ENCODE measurements at regions not wholly inside any gene's neighbourhood (a gene's known extent, or its start where the extent isn't known, plus 50 kb on each side); places are given as distances from the start of the nearest gene placed in this dataset.

GRCh38 chr11:116610190-116610589, 162.6 kb downstream of the BUD13 start:
- no peak for TF ChIP-seq CTCF (IDR thresholded peaks at IDR 0.05; ENCODE audit: borderline replicate concordance, insufficient read depth, low read depth, low read length)
- H3K4me3 ChIP-seq (ENCODE audit: low read depth, low read length) = no peak overlapping the region

DNA sequence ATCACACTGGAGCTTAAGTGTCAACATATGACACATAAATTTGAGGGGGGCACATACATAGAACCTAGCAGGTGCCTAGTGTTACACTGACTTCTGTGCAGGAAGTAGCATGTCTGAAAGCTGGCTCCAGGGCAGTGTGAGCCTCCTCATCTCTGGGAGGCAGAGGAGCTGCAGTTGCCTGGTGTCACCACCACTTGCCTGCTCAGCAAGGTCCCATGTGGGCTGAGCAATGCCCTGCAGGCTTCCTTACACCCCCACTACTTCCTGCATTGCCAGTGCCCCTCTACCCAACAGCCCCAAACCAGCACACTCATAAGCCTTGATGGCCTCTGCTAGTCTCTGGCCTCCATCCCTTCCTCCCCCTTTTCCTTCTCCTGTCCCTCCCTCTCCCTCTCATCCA, 165.8 kb downstream of the BUD13 start:
- no peak for TF ChIP-seq CTCF (IDR thresholded peaks at IDR 0.05; ENCODE audit: borderline replicate concordance, insufficient read depth, low read depth, low read length)

DNA sequence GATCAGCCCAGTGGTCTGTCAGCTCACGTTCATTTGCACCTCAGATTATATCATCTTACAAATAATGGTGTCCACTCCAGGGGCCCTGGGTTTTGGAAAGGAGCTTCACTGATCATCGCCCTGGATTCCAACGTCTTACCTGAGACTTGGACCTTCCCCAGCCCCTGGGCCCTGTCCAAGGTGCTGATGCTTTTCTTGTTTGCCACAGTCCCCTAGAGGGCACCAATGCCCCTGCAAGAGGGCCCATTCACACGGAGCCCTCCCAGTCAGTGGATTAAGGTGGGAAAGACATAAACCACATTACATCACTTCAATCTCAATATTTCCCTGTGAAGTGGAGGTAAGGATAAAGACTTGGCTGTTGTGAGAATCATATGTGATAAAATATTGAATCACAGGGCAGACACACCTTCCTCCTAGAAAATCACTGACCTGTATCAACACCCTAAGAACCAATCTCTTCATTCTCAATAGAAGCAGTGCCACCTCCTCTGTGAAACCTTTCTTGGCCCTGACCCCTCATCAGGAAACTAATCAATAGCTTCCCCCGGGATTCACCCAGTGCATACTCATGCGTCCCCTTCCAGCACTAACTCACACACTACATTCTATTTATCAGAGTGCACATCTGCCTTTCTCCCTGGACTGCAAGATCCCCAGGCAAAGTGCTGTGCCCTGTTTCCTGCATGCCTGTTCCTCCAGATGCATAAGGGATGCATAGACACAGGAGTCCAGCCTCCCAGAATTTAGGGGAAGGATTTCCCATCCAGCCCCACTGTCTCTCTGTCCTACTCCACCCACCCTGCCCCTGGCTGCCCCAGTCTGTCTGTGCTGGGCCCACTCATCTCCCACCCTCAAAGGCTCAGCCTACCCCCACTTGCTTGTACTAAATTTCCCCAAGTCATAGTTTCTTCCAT, 167.0 kb downstream of the BUD13 start:
- H3K4me3 ChIP-seq (ENCODE audit: low read depth, low read length) = no peak overlapping the region
- peak; percentile 32; the same call in 1 of the 2 replicates for TF ChIP-seq CTCF (IDR thresholded peaks at IDR 0.05; ENCODE audit: borderline replicate concordance, insufficient read depth, low read depth, low read length)

More for the DNA sequence above, 165.8 kb downstream of the BUD13 start:
- H3K4me3 ChIP-seq (ENCODE audit: low read depth, low read length) = no peak overlapping the region

- H3K4me3 ChIP-seq (ENCODE audit: low read depth, low read length) = no peak overlapping the region
- no peak for TF ChIP-seq CTCF (IDR thresholded peaks at IDR 0.05; ENCODE audit: borderline replicate concordance, insufficient read depth, low read depth, low read length)
These were observed 169.0 kb downstream of the BUD13 start for GRCh38 chr11:116603728-116604323.

DNA sequence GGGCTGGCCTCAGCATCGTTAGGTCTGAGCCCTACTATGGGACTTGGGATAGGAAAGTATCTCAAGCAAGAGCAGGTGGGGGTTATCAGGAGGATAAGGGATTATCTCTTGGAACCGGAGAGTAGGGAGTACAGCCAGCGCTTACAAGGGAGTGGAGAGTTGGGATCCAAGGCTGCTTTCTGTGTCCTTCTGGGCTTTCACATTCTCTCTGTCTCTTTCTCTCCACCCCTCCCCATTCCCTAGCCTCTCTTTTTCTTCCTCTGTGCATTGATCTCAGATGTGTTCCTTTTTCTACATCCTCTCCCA, 170.2 kb downstream of the BUD13 start:
- H3K4me3 ChIP-seq (ENCODE audit: low read depth, low read length) = no peak overlapping the region
- no peak for TF ChIP-seq CTCF (IDR thresholded peaks at IDR 0.05; ENCODE audit: borderline replicate concordance, insufficient read depth, low read depth, low read length)

DNA sequence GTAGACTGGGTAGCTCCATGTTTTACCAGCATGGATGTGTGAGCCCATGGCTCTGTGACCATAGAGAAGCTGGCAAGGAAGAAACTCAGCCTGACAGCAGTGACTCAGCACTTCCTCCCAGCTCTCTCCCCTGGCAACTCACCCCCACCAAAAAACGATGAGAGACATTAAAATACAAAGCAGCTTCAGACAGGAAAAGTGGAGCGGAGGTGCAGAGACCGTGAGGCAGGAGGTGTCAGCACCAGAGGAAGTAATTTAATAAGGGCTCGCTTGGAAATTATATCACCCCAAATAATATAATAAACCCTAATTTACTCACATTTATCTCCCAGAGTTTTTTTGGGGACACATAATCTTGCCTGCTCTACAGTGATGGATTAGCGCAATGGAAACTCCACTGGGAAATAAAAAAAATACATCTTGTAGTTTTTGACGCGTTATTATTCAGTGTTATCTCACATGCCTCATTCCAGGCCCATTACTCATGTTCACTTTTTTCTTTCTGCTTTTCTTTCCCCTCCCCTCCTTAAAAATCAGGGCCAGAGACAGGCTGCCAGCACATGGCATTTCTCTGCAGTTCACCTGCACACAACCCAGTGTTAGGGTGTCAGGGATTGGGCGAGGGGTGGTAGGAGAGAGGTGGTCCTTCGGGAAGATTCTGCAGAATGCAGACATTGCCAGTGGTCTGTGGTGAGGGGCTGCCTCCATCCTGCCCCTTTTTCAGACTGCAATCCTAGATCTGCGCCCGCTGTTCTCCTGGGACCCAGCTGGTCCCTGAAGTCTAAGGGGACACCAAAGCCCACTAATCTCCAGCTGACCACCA, 170.8 kb downstream of the BUD13 start:
- H3K4me3 ChIP-seq (ENCODE audit: low read depth, low read length) = no peak overlapping the region
- no peak for TF ChIP-seq CTCF (IDR thresholded peaks at IDR 0.05; ENCODE audit: borderline replicate concordance, insufficient read depth, low read depth, low read length)

Data from GM12875 (cell line).